Astrocyte of the spinal cord (primary cell): ENCODE measurements at regions not wholly inside any gene's neighbourhood (a gene's known extent, or its start where the extent isn't known, plus 50 kb on each side); places are given as distances from the start of the nearest gene placed in this dataset.

Source experiments
- DNase-seq: peaks from one replicate; pipeline ENCODE4 v3.0.0; 2011; ENCODE audit warnings: low read depth, low spot score
- H3K4me3 ChIP-seq: 2 replicates; pipeline ENCODE4 v1.5.1; 2011; ENCODE audit warnings: low read depth, mild to moderate bottlenecking, low read length, moderate library complexity
- in situ Hi-C: cut with HindIII; loops from 2 replicates; pipeline ENCODE4 v1.10.0; 2017; ENCODE audit warnings: low sequenced_read_pairs
- TF ChIP-seq, protein P1 (sequence below): IDR thresholded peaks from 2 replicates; pipeline ENCODE4 v1.5.1; 2012; ENCODE audit warnings: low read depth, mild to moderate bottlenecking, low read length, inconsistent platforms

DNA sequence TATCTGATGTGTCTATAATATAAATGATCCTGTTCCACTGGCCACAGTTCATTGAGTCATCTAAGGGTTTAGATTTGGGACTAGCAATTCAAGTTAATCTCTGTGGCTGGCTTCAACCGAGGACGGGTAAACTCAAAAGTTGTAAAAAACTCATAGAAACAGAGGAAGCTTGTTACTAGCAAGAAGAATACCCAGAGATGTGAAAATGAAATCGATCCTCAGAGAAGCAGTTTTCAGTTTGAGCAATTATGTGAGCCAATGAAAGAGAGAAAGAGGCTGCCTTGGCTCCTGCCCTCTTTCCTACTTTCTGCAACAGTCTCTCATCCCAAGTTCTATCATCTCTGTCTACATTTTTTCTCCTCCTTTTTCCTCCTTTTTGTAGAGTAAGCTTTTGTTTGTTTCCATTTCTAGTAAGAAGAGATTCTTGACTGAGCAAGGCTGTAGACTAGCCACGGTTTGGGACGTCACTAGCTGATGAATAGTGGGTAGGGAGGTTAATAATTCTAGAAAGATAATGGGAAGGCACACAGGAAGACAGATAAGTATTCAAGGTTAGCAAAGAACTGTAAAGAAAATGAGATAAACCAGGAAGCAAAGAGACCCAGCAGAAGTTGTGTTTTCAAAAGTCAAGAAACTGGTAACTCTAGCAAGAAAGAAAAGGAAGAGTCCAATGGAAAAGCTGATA is 298.9 kb upstream of the NR2F2 start:
- H3K4me3 ChIP-seq = no peak overlapping the region
- DNase-seq = no peak
- TF ChIP-seq, protein P1, sequence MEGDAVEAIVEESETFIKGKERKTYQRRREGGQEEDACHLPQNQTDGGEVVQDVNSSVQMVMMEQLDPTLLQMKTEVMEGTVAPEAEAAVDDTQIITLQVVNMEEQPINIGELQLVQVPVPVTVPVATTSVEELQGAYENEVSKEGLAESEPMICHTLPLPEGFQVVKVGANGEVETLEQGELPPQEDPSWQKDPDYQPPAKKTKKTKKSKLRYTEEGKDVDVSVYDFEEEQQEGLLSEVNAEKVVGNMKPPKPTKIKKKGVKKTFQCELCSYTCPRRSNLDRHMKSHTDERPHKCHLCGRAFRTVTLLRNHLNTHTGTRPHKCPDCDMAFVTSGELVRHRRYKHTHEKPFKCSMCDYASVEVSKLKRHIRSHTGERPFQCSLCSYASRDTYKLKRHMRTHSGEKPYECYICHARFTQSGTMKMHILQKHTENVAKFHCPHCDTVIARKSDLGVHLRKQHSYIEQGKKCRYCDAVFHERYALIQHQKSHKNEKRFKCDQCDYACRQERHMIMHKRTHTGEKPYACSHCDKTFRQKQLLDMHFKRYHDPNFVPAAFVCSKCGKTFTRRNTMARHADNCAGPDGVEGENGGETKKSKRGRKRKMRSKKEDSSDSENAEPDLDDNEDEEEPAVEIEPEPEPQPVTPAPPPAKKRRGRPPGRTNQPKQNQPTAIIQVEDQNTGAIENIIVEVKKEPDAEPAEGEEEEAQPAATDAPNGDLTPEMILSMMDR = no peak
- in situ Hi-C loops = no loop called here

- TF ChIP-seq, protein P1 = no peak
- DNase-seq = no peak
- H3K4me3 ChIP-seq = no peak overlapping the region
- in situ Hi-C loops = no loop called here
Measured at GRCh38 chr15:96035091-96035490, 295.4 kb upstream of the NR2F2 start.

DNA sequence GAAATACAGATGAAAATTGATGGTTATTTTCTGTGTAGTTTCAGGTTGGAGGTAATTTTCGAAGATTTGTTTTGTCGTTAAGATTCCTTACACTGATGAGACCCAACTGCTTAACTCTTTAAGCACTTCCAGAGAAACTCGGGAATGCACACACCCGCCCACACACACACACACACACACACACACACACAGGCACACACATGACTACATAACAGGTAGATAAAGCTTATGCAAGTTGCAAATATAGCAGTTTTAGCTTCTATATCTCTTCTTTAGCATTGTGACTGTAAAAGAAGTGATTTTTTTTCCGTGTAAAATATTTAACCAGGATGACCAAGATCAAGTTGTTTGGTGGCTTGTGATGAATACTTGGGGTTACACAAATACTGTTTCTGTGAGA is 294.9 kb upstream of the NR2F2 start:
- in situ Hi-C loops = no loop called here
- no peak for DNase-seq
- TF ChIP-seq, protein P1 = no peak
- no peak overlapping the region for H3K4me3 ChIP-seq

DNA sequence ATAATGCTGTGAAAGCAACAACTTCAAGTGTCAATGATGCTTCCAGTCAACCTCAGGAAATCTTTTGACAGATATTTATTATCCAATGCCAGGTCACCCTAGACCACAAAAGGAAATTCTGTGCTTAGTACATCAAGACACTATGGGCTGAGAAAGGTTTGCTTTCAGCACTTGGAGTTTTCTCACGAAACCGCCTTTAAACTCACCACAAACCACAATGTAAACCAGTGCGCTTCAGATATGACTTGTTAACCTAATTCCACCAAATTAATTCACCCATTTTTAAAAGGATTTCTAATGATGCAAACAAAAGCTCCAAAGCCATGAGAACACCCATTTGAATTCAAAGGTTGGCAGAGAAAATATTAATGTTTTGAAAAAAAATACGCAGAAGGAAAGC is 292.9 kb upstream of the NR2F2 start:
- DNase-seq = peak; percentile 37
- TF ChIP-seq, protein P1 = no peak
- no peak overlapping the region for H3K4me3 ChIP-seq
- in situ Hi-C loops = no loop called here

GRCh38 chr15:96038131-96038530 is 292.4 kb upstream of the NR2F2 start:
- no peak for DNase-seq
- in situ Hi-C loops = no loop called here

DNA sequence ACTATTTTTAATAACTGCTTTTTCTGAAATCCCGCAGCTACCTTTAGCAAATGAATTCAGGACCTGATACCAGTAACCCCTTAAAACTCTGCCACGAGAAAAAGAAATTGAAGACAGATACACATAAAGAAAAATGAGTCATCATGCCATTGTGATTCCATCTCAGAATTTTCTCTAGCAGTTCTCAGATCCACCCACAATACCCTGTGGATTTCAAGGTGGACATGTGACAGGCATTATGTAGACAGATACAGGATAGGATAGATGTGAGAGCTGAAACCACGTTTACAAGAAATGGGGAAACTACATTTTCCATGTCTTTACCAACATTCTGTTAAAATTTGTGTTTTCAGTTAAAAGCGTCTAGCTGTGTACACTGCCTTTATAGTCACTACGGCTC is 291.9 kb upstream of the NR2F2 start:
- in situ Hi-C loops = no loop called here

More at GRCh38 chr15:96038131-96038530, 292.4 kb upstream of the NR2F2 start:
- TF ChIP-seq, protein P1 = no peak
- no peak overlapping the region for H3K4me3 ChIP-seq

More for the DNA sequence above, 291.9 kb upstream of the NR2F2 start:
- H3K4me3 ChIP-seq = no peak overlapping the region
- TF ChIP-seq, protein P1 = no peak
- DNase-seq = no peak
